Limb (tissue), 2 donors: ENCODE measurements at regions not wholly inside any gene's neighbourhood (a gene's known extent, or its start where the extent isn't known, plus 50 kb on each side); places are given as distances from the start of the nearest gene placed in this dataset.
"Not testable (repeated sequence)": the region's sequence is repeated elsewhere in the genome, so short reads cannot be mapped to it uniquely, and the experiment has no call there.

ENCODE experiments used
- DNase-seq, 2 donors: peaks; one replicate each; pipeline ENCODE4 v3.0.0-alpha.2; 2016; ENCODE audit errors: extremely low spot score in 2 of 2

- no peak for DNase-seq
These were observed 154.6 kb downstream of the OSR1 start for GRCh38 chr2:19203866-19204265.

- DNase-seq = no peak
These were observed 156.4 kb downstream of the OSR1 start for GRCh38 chr2:19201911-19202462.

- DNase-seq = no peak
These were observed 160.0 kb downstream of the OSR1 start for GRCh38 chr2:19198381-19198780.

- DNase-seq = no peak
These were observed 162.8 kb downstream of the OSR1 start for GRCh38 chr2:19195661-19196060.

- no peak for DNase-seq
These were observed 169.0 kb downstream of the OSR1 start for GRCh38 chr2:19189391-19189790.

GRCh38 chr2:19187323-19188020 lies 171.0 kb downstream of the OSR1 start:
- DNase-seq = no peak

- DNase-seq = no peak
These were observed 173.3 kb downstream of the OSR1 start for GRCh38 chr2:19185086-19185485.

- no peak for DNase-seq
These were observed 180.2 kb downstream of the OSR1 start for GRCh38 chr2:19178175-19178574.

- no peak for DNase-seq
These were observed 181.4 kb downstream of the OSR1 start for GRCh38 chr2:19176977-19177376.

GRCh38 chr2:19176172-19176852 lies 182.1 kb downstream of the OSR1 start:
- DNase-seq = no peak

- no peak for DNase-seq
These were observed 184.2 kb downstream of the OSR1 start for GRCh38 chr2:19174176-19174575.

- DNase-seq = no peak
These were observed 187.0 kb downstream of the OSR1 start for GRCh38 chr2:19171409-19171808.

- DNase-seq = no peak
These were observed 189.2 kb downstream of the OSR1 start for GRCh38 chr2:19169134-19169768.

GRCh38 chr2:19164099-19164498 lies 194.3 kb downstream of the OSR1 start:
- DNase-seq = not testable (repeated sequence)

- DNase-seq = no peak
These were observed 199.5 kb downstream of the OSR1 start for GRCh38 chr2:19158896-19159295.

GRCh38 chr2:19158211-19158610 lies 200.2 kb downstream of the OSR1 start:
- no peak for DNase-seq

- no peak for DNase-seq
These were observed 201.8 kb downstream of the OSR1 start for GRCh38 chr2:19156646-19157045.

GRCh38 chr2:19150726-19151125 lies 207.7 kb downstream of the OSR1 start:
- no peak for DNase-seq

GRCh38 chr2:19146867-19147266 lies 211.6 kb downstream of the OSR1 start:
- DNase-seq = no peak

- DNase-seq = no peak
These were observed 217.0 kb downstream of the OSR1 start for GRCh38 chr2:19141234-19142004.

- no peak for DNase-seq
These were observed 217.8 kb downstream of the OSR1 start for GRCh38 chr2:19140463-19141208.
